ENCODE measurements at regions not wholly inside any gene's neighbourhood (a gene's known extent, or its start where the extent isn't known, plus 50 kb on each side); places are given as distances from the start of the nearest gene placed in this dataset.
"Not testable (repeated sequence)": the region's sequence is repeated elsewhere in the genome, so short reads cannot be mapped to it uniquely, and the experiment has no call there.

GRCh38 chr11:41532413-41532812, 73.0 kb upstream of the LRRC4C start:
- Histone ChIP-seq H3K9me3 (ENCODE audit: control insufficient read depth, insufficient read depth, low read length) (peaks cover 4% of the 10 kb centered on the region; the same call in 1 of the 2 replicates), H3K27ac (ENCODE audit: low read depth, low read length) (no peak overlapping the region), H3K4me3 (ENCODE audit: low read depth, low read length) (no peak overlapping the region), H3K27me3 (ENCODE audit: control insufficient read depth, insufficient read depth, low read length) (no peaks in the 10 kb centered on the region)
- DNase-seq (ENCODE audit: low read depth, low spot score) = no peak
- CTCF ChIA-PET = no interaction called here
- no peak for TF ChIP-seq CTCF (IDR thresholded peaks at IDR 0.05; ENCODE audit: low read depth, low read length)
- POLR2A ChIA-PET = no interaction called here

- no peak overlapping the region for H3K27ac ChIP-seq (ENCODE audit: low read depth, low read length)
- TF ChIP-seq CTCF (IDR thresholded peaks at IDR 0.05; ENCODE audit: low read depth, low read length) = no peak
- ChIA-PET POLR2A (no interaction called here), CTCF (no interaction called here)
- no peak for DNase-seq (ENCODE audit: low read depth, low spot score)
- peaks cover 4% of the 10 kb centered on the region; the same call in 1 of the 2 replicates for H3K9me3 ChIP-seq (ENCODE audit: control insufficient read depth, insufficient read depth, low read length)
- no peaks in the 10 kb centered on the region for H3K27me3 ChIP-seq (ENCODE audit: control insufficient read depth, insufficient read depth, low read length)
- no peak overlapping the region for H3K4me3 ChIP-seq (ENCODE audit: low read depth, low read length)
These were observed 74.3 kb upstream of the LRRC4C start for GRCh38 chr11:41533761-41534160.

- H3K9me3 ChIP-seq (ENCODE audit: control insufficient read depth, insufficient read depth, low read length) = peaks cover 4% of the 10 kb centered on the region; the same call in 1 of the 2 replicates
- no peaks in the 10 kb centered on the region for H3K27me3 ChIP-seq (ENCODE audit: control insufficient read depth, insufficient read depth, low read length)
- H3K4me3 ChIP-seq (ENCODE audit: low read depth, low read length) = no peak overlapping the region
- H3K27ac ChIP-seq (ENCODE audit: low read depth, low read length) = no peak overlapping the region
- POLR2A ChIA-PET = no interaction called here
- CTCF ChIA-PET = no interaction called here
- TF ChIP-seq CTCF (IDR thresholded peaks at IDR 0.05; ENCODE audit: low read depth, low read length) = no peak
- no peak for DNase-seq (ENCODE audit: low read depth, low spot score)
These were observed 74.9 kb upstream of the LRRC4C start for GRCh38 chr11:41534391-41534790.

- H3K27me3 ChIP-seq (ENCODE audit: control insufficient read depth, insufficient read depth, low read length) = no peaks in the 10 kb centered on the region
- ChIA-PET POLR2A (no interaction called here), CTCF (no interaction called here)
- H3K27ac ChIP-seq (ENCODE audit: low read depth, low read length) = no peak overlapping the region
- H3K9me3 ChIP-seq (ENCODE audit: control insufficient read depth, insufficient read depth, low read length) = peaks cover 4% of the 10 kb centered on the region; the same call in 1 of the 2 replicates
- no peak for TF ChIP-seq CTCF (IDR thresholded peaks at IDR 0.05; ENCODE audit: low read depth, low read length)
- no peak overlapping the region for H3K4me3 ChIP-seq (ENCODE audit: low read depth, low read length)
- no peak for DNase-seq (ENCODE audit: low read depth, low spot score)
These were observed 75.4 kb upstream of the LRRC4C start for GRCh38 chr11:41534861-41535260.

GRCh38 chr11:41536021-41536568, 76.6 kb upstream of the LRRC4C start:
- no peak for DNase-seq (ENCODE audit: low read depth, low spot score)
- CTCF ChIA-PET = no interaction called here
- POLR2A ChIA-PET = no interaction called here
- H3K9me3 ChIP-seq (ENCODE audit: control insufficient read depth, insufficient read depth, low read length) = peaks cover 4% of the 10 kb centered on the region; the same call in 1 of the 2 replicates
- TF ChIP-seq CTCF (IDR thresholded peaks at IDR 0.05; ENCODE audit: low read depth, low read length) = no peak
- no peak overlapping the region for H3K27ac ChIP-seq (ENCODE audit: low read depth, low read length)
- H3K27me3 ChIP-seq (ENCODE audit: control insufficient read depth, insufficient read depth, low read length) = no peaks in the 10 kb centered on the region
- H3K4me3 ChIP-seq (ENCODE audit: low read depth, low read length) = no peak overlapping the region

GRCh38 chr11:41544902-41545301, 85.5 kb upstream of the LRRC4C start:
- POLR2A ChIA-PET; DNase-seq (ENCODE audit: low read depth, low spot score); CTCF ChIA-PET: not testable (repeated sequence)

More at GRCh38 chr11:41544902-41545301, 85.5 kb upstream of the LRRC4C start:
- not testable (repeated sequence) for H3K27ac ChIP-seq (ENCODE audit: low read depth, low read length); H3K27me3 ChIP-seq (ENCODE audit: control insufficient read depth, insufficient read depth, low read length); H3K4me3 ChIP-seq (ENCODE audit: low read depth, low read length)
- H3K9me3 ChIP-seq (ENCODE audit: control insufficient read depth, insufficient read depth, low read length) = peaks cover 14% of the 10 kb centered on the region
